Testis (tissue), 2 donors: ENCODE measurements at regions not wholly inside any gene's neighbourhood (a gene's known extent, or its start where the extent isn't known, plus 50 kb on each side); places are given as distances from the start of the nearest gene placed in this dataset.

Experiments
- DNase-seq: peaks from one replicate; pipeline ENCODE4 v3.0.0-alpha.2; 2019
- H3K27ac ChIP-seq, 2 donors: fragments of 200-600 bp; sonication (generic); one replicate each; pipeline ENCODE4 v1.5.1; 2019
- H3K27me3 ChIP-seq: fragments of 200-600 bp; sonication (generic); one replicate; pipeline ENCODE4 v1.5.1; 2019
- H3K36me3 ChIP-seq: fragments of 200-600 bp; sonication (generic); one replicate; pipeline ENCODE4 v1.5.1; 2017; ENCODE audit warnings: low read depth; ENCODE audit errors: missing control alignments
- H3K4me1 ChIP-seq: fragments of 200-600 bp; sonication (generic); one replicate; pipeline ENCODE4 v1.5.1; 2019
- H3K4me3 ChIP-seq, 2 donors: fragments of 200-600 bp; sonication (generic); one replicate each; pipeline ENCODE4 v1.5.1; 2017 to 2019
- H3K9me3 ChIP-seq: fragments of 200-600 bp; sonication (generic); one replicate; pipeline ENCODE4 v1.5.1; 2017
- POLR2A ChIP-seq: fragments of 450-650 bp; IDR thresholded peaks from one replicate; pipeline ENCODE4 v1.6.1; 2017; ENCODE audit warnings: antibody characterized with exemption, mild to moderate bottlenecking, moderate library complexity
- WGBS, 2 donors: methylation state at CpG; one replicate each; pipeline ENCODE4 v1.1.5; 2018; 5-methylcytosine and 5-hydroxymethylcytosine counted together
- intact Hi-C: fragments of 100-400 bp; cut with DNase I; formaldehyde crosslinking; loops from one replicate; pipeline ENCODE4 v1.15.1; 2023; ENCODE audit warnings: low total_unique reads
- TF ChIP-seq, protein P1 (sequence below), 3 experiments: fragments of 450-650 bp in 2 of 3; fragments of 200-600 bp in 1 of 3; sonication (generic) in 1 of 3; IDR thresholded peaks; one replicate each; pipeline ENCODE4 v1.5.1; 2016 to 2019; ENCODE audit warnings: antibody characterized with exemption in 3 of 3, mild to moderate bottlenecking in 2 of 3, moderate library complexity in 1 of 3

GRCh38 chr6:123747515-123747914 lies 56.1 kb upstream of the NKAIN2 start:
- no peaks in the 10 kb centered on the region for H3K27me3 ChIP-seq
- H3K27ac ChIP-seq = no peak overlapping the region
- H3K36me3 ChIP-seq = no peaks in the 10 kb centered on the region
- TF ChIP-seq, protein P1, sequence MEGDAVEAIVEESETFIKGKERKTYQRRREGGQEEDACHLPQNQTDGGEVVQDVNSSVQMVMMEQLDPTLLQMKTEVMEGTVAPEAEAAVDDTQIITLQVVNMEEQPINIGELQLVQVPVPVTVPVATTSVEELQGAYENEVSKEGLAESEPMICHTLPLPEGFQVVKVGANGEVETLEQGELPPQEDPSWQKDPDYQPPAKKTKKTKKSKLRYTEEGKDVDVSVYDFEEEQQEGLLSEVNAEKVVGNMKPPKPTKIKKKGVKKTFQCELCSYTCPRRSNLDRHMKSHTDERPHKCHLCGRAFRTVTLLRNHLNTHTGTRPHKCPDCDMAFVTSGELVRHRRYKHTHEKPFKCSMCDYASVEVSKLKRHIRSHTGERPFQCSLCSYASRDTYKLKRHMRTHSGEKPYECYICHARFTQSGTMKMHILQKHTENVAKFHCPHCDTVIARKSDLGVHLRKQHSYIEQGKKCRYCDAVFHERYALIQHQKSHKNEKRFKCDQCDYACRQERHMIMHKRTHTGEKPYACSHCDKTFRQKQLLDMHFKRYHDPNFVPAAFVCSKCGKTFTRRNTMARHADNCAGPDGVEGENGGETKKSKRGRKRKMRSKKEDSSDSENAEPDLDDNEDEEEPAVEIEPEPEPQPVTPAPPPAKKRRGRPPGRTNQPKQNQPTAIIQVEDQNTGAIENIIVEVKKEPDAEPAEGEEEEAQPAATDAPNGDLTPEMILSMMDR (IDR thresholded peaks at IDR 0.05) = no peak
- no peak for TF ChIP-seq POLR2A
- H3K4me3 ChIP-seq = no peak overlapping the region
- intact Hi-C loops = no loop called here
- H3K4me1 ChIP-seq = no peaks in the 10 kb centered on the region
- H3K9me3 ChIP-seq = no peaks in the 10 kb centered on the region
- DNase-seq = no peak

DNA sequence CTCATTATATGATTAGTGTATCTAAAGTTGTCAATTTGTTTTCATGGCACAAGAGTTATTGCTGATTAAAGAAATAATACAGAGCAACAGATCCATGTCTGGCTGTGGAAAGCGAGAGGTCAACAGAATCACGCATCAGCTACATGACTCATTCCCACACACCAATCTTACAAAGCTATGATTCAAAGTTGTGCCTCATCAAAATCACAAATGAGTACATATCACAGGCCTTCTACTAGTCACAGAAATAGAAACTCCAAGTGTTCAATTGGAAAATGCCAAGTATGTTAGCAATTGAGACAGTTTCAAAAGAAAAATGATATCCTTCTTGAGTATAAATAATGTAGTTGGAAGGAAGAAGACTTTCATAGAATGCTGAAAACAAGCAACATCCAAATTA lies 57.8 kb upstream of the NKAIN2 start:
- Histone ChIP-seq H3K27ac (no peak overlapping the region), H3K36me3 (no peaks in the 10 kb centered on the region), H3K4me3 (no peak overlapping the region), H3K4me1 (no peaks in the 10 kb centered on the region), H3K27me3 (no peaks in the 10 kb centered on the region), H3K9me3 (no peaks in the 10 kb centered on the region)
- no peak for DNase-seq
- intact Hi-C loops = no loop called here
- TF ChIP-seq, protein P1 (IDR thresholded peaks at IDR 0.05) = no peak
- 84 to 85% methylated on average over 2 of the region's 2 CpGs for WGBS, 2 donors

DNA sequence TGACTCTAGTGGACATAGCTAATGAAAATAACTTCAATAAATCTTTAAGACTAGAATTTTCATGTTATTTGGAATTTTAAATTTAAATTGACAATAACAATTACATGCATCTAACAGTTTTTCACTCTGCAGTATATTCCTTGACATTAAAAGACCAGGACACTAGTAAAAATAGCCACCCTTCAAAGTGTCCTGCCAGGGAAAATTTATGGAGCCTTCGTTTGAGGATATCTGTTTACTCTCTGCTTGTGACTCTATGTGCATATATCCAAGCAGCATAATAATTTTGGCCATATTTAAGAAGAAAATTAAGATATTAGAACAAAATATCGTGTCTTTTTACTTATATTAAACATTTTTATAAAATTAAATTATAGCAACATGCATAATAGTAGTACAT lies 58.8 kb upstream of the NKAIN2 start:
- 73 to 79% methylated on average over 2 of the region's 2 CpGs for WGBS, 2 donors
- Histone ChIP-seq H3K4me3 (no peak overlapping the region), H3K9me3 (no peaks in the 10 kb centered on the region), H3K27ac (no peak overlapping the region), H3K27me3 (no peaks in the 10 kb centered on the region), H3K36me3 (no peaks in the 10 kb centered on the region), H3K4me1 (no peaks in the 10 kb centered on the region)
- DNase-seq = no peak
- intact Hi-C loops = no loop called here
- no peak for TF ChIP-seq POLR2A
- TF ChIP-seq, protein P1 (IDR thresholded peaks at IDR 0.05) = no peak

- Histone ChIP-seq H3K4me1 (no peaks in the 10 kb centered on the region), H3K27ac (no peak overlapping the region), H3K9me3 (no peaks in the 10 kb centered on the region), H3K27me3 (no peaks in the 10 kb centered on the region), H3K36me3 (no peaks in the 10 kb centered on the region), H3K4me3 (no peak overlapping the region)
- TF ChIP-seq, protein P1 (IDR thresholded peaks at IDR 0.05) = no peak
- no peak for TF ChIP-seq POLR2A
- no peak for DNase-seq
- intact Hi-C loops = no loop called here
Measured at GRCh38 chr6:123742626-123743025, 61.0 kb upstream of the NKAIN2 start.

GRCh38 chr6:123733180-123733579 lies 70.5 kb upstream of the NKAIN2 start:
- Histone ChIP-seq H3K4me3 (no peak overlapping the region), H3K4me1 (no peaks in the 10 kb centered on the region), H3K27me3 (no peaks in the 10 kb centered on the region), H3K36me3 (no peaks in the 10 kb centered on the region), H3K9me3 (no peaks in the 10 kb centered on the region), H3K27ac (no peak overlapping the region)
- TF ChIP-seq, protein P1 (IDR thresholded peaks at IDR 0.05) = no peak
- TF ChIP-seq POLR2A = no peak
- intact Hi-C loops = no loop called here
- no peak for DNase-seq
